Renal cortical epithelial cell (primary cell): ENCODE measurements at regions not wholly inside any gene's neighbourhood (a gene's known extent, or its start where the extent isn't known, plus 50 kb on each side); places are given as distances from the start of the nearest gene placed in this dataset.

Source experiments
- DNase-seq: peaks from one replicate; pipeline ENCODE4 v3.0.0-alpha.2; 2011; ENCODE audit warnings: low read depth

- DNase-seq, result no peak
Observed at GRCh38 chr11:80443177-80443576, 1002.3 kb upstream of the TENM4 start.

GRCh38 chr11:80441821-80442220 lies 1001.0 kb upstream of the TENM4 start:
- DNase-seq, result no peak

- DNase-seq, result no peak
Observed at GRCh38 chr11:80440835-80441234, 1000.0 kb upstream of the TENM4 start.

- no peak for DNase-seq
Observed at GRCh38 chr11:80436547-80436946, 995.7 kb upstream of the TENM4 start.

GRCh38 chr11:80435345-80435744 lies 994.5 kb upstream of the TENM4 start:
- no peak for DNase-seq

GRCh38 chr11:80432057-80432456 lies 991.2 kb upstream of the TENM4 start:
- DNase-seq, result no peak

- no peak for DNase-seq
Observed at GRCh38 chr11:80424012-80424695, 983.3 kb upstream of the TENM4 start.

- DNase-seq, result no peak
Observed at GRCh38 chr11:80420374-80420773, 979.5 kb upstream of the TENM4 start.

- no peak for DNase-seq
Observed at GRCh38 chr11:80417681-80418080, 976.9 kb upstream of the TENM4 start.

GRCh38 chr11:80415580-80415979 lies 974.8 kb upstream of the TENM4 start:
- no peak for DNase-seq

GRCh38 chr11:80414181-80415165 lies 973.6 kb upstream of the TENM4 start:
- no peak for DNase-seq

- no peak for DNase-seq
Observed at GRCh38 chr11:80412604-80413003, 971.8 kb upstream of the TENM4 start.

- no peak for DNase-seq
Observed at GRCh38 chr11:80393210-80393609, 952.4 kb upstream of the TENM4 start.

GRCh38 chr11:80390505-80390904 lies 949.7 kb upstream of the TENM4 start:
- no peak for DNase-seq

- no peak for DNase-seq
Observed at GRCh38 chr11:80388536-80388935, 947.7 kb upstream of the TENM4 start.

GRCh38 chr11:80388130-80388529 lies 947.3 kb upstream of the TENM4 start:
- peak; percentile 4 for DNase-seq

GRCh38 chr11:80383655-80384054 lies 942.8 kb upstream of the TENM4 start:
- DNase-seq, result no peak

- DNase-seq, result no peak
Observed at GRCh38 chr11:80379620-80380278, 938.9 kb upstream of the TENM4 start.

GRCh38 chr11:80371931-80372330 lies 931.1 kb upstream of the TENM4 start:
- no peak for DNase-seq

- no peak for DNase-seq
Observed at GRCh38 chr11:80365980-80366379, 925.1 kb upstream of the TENM4 start.

- DNase-seq, result peak; percentile 2
Observed at GRCh38 chr11:80365076-80365725, 924.4 kb upstream of the TENM4 start.
